Endothelial cell of umbilical vein (primary cell): ENCODE measurements at regions not wholly inside any gene's neighbourhood (a gene's known extent, or its start where the extent isn't known, plus 50 kb on each side); places are given as distances from the start of the nearest gene placed in this dataset.

Experiments
- BruUV-seq: library from RNA; stranded (reverse); fragments of 400-500 nt; replicated peaks from 2 replicates; lab custom pipeline; 2021; lab: Mats Ljungman, UMichigan
- CTCF ChIA-PET: fragments of 300-600, 350-600 bp; sonication (Branson Sonifier 250); formaldehyde crosslinking; loops from one replicate; lab custom pipeline; 2021; ENCODE audit warnings: antibody characterized with exemption, inconsistent platforms; lab: Charles Lee
- POLR2A ChIA-PET: fragments of 300-600, 350-600 bp; sonication (Branson Sonifier 250); formaldehyde crosslinking; loops from one replicate; lab custom pipeline; 2021; ENCODE audit warnings: antibody characterized with exemption, inconsistent platforms; lab: Charles Lee
- DNase-seq: peaks from one replicate; pipeline ENCODE4 v3.0.0-alpha.2; 2011; ENCODE audit warnings: low read depth, low spot score
- FAIRE-seq: peaks from 2 replicates; lab custom pipeline; 2011; peaks lifted over from hg19 to GRCh38; lab: Jason Lieb, UNC
- H2AFZ ChIP-seq: 2 replicates; pipeline ENCODE4 v1.6.0; 2012; ENCODE audit warnings: low read depth, low read length, control low read depth, inconsistent platforms
- H3K27ac ChIP-seq: 2 replicates; pipeline ENCODE4 v1.5.1; 2011; ENCODE audit warnings: low read depth, mild to moderate bottlenecking, control low read depth, low read length, moderate library complexity; ENCODE audit not compliant: insufficient read depth
- H3K27me3 ChIP-seq, 2 experiments: 2 replicates each; pipeline versions ENCODE4 v1.6.0 to v1.6.1; 2011; ENCODE audit warnings: low read length in 2 of 2, mixed read lengths in 1 of 2; ENCODE audit not compliant: control insufficient read depth in 2 of 2, insufficient read depth in 2 of 2
- H3K36me3 ChIP-seq, 2 experiments: 2 replicates in 1 of 2; 3 replicates in 1 of 2; pipeline ENCODE4 v1.5.1; 2011; ENCODE audit warnings: low read length in 2 of 2, mild to moderate bottlenecking in 1 of 2, moderate library complexity in 1 of 2; ENCODE audit not compliant: control insufficient read depth in 2 of 2, insufficient read depth in 2 of 2; ENCODE audit errors: extremely low read depth in 1 of 2
- H3K4me1 ChIP-seq: 3 replicates; pipeline ENCODE4 v1.5.1; 2011; ENCODE audit warnings: mild to moderate bottlenecking, low read length; ENCODE audit not compliant: control insufficient read depth, insufficient read depth; ENCODE audit errors: extremely low read depth
- H3K4me2 ChIP-seq: 2 replicates; pipeline ENCODE4 v1.6.1; 2011; ENCODE audit warnings: low read length, control low read depth, mixed read lengths; ENCODE audit not compliant: insufficient read depth
- H3K4me3 ChIP-seq, 3 experiments: fragments of 200-600 bp in 1 of 3; sonication (generic), shearing (Covaris generic) in 1 of 3; replicated peaks in 1 of 3; 2 replicates each; pipeline ENCODE4 v1.5.1; 2011 to 2016; ENCODE audit warnings: control low read depth in 3 of 3, low read length in 3 of 3, mild to moderate bottlenecking in 2 of 3, inconsistent platforms in 1 of 3, low read depth in 1 of 3, moderate library complexity in 1 of 3; ENCODE audit not compliant: insufficient read depth in 1 of 3
- H3K79me2 ChIP-seq: 2 replicates; pipeline ENCODE4 v1.6.0; 2012; ENCODE audit warnings: low read length, inconsistent platforms; ENCODE audit not compliant: control insufficient read depth, insufficient read depth
- H3K9ac ChIP-seq: replicated peaks from 2 replicates; pipeline ENCODE3; 2011; ENCODE audit warnings: low read length, control low read depth; ENCODE audit not compliant: insufficient read depth; ENCODE audit errors: extremely low read depth
- H3K9me1 ChIP-seq: replicated peaks from 3 replicates; pipeline ENCODE4 v1.6.0; 2011; ENCODE audit warnings: mild to moderate bottlenecking, low read length; ENCODE audit not compliant: control insufficient read depth, insufficient read depth; ENCODE audit errors: extremely low read depth
- H3K9me3 ChIP-seq: replicated peaks from 2 replicates; pipeline ENCODE4 v1.5.1; 2012; ENCODE audit warnings: low read length, inconsistent platforms; ENCODE audit not compliant: control insufficient read depth, insufficient read depth
- H4K20me1 ChIP-seq: replicated peaks from 2 replicates; pipeline ENCODE3; 2011; ENCODE audit warnings: mild to moderate bottlenecking, low read length; ENCODE audit not compliant: control insufficient read depth, insufficient read depth; ENCODE audit errors: extremely low read depth
- EZH2 ChIP-seq: IDR thresholded peaks from 2 replicates; pipeline ENCODE4 v1.6.1; 2012; ENCODE audit warnings: borderline replicate concordance, low read depth, mild to moderate bottlenecking, moderate library complexity, low read length, inconsistent platforms; ENCODE audit not compliant: severe bottlenecking
- FOS ChIP-seq: IDR thresholded peaks from 2 replicates; pipeline ENCODE4 v1.6.1; 2011; ENCODE audit warnings: mild to moderate bottlenecking, low read length, moderate library complexity, borderline replicate concordance; ENCODE audit not compliant: insufficient read depth
- GATA2 ChIP-seq: IDR thresholded peaks from 2 replicates; pipeline ENCODE4 v1.7.0; 2011; ENCODE audit warnings: low read depth, mild to moderate bottlenecking, moderate library complexity, mixed read lengths, low read length; ENCODE audit not compliant: insufficient read length, insufficient read depth
- JUN ChIP-seq: IDR thresholded peaks from 2 replicates; pipeline ENCODE4 v1.6.1; 2011; ENCODE audit warnings: borderline replicate concordance, low read depth; ENCODE audit not compliant: insufficient read length, insufficient read depth
- MYC ChIP-seq: IDR thresholded peaks from one replicate; pipeline ENCODE4 v1.6.1; 2011; ENCODE audit warnings: mild to moderate bottlenecking, low read depth, low read length
- POLR2A ChIP-seq: IDR thresholded peaks from 2 replicates; pipeline ENCODE4 v1.6.1; 2012; ENCODE audit warnings: low read depth, mild to moderate bottlenecking, control low read depth, low read length
- POLR2AphosphoS5 ChIP-seq: IDR thresholded peaks from 2 replicates; pipeline ENCODE4 v1.6.1; 2012; ENCODE audit warnings: low read depth, mild to moderate bottlenecking, control low read depth, low read length, moderate library complexity; ENCODE audit not compliant: insufficient read depth
- dilution Hi-C: fragments of 300-500 bp; cut with MboI; formaldehyde crosslinking; loops from one replicate; pipeline ENCODE4 v1.15.0; 2019; ENCODE audit warnings: low sequenced_read_pairs; ENCODE audit not compliant: extremely low pct_ligation_motif_present
- intact Hi-C: fragments of 100-400 bp; cut with micrococcal nuclease; formaldehyde crosslinking; loops from one replicate; pipeline ENCODE4 v1.10.0; 2022
- TF ChIP-seq, protein P1 (sequence below), 2 donors: IDR thresholded peaks; 1 replicate in 1 of 2; 2 replicates in 1 of 2; pipeline ENCODE4 v1.5.1; 2011; ENCODE audit warnings: low read length in 2 of 2, mild to moderate bottlenecking in 2 of 2, moderate library complexity in 2 of 2, control low read depth in 1 of 2, inconsistent platforms in 1 of 2, low read depth in 1 of 2; ENCODE audit not compliant: insufficient read depth in 1 of 2; ENCODE audit errors: extremely low read depth in 1 of 2
- TF ChIP-seq, protein P2 (sequence below): IDR thresholded peaks from 2 replicates; pipeline ENCODE4 v1.6.1; 2011; ENCODE audit not compliant: insufficient read depth, insufficient read length

DNA sequence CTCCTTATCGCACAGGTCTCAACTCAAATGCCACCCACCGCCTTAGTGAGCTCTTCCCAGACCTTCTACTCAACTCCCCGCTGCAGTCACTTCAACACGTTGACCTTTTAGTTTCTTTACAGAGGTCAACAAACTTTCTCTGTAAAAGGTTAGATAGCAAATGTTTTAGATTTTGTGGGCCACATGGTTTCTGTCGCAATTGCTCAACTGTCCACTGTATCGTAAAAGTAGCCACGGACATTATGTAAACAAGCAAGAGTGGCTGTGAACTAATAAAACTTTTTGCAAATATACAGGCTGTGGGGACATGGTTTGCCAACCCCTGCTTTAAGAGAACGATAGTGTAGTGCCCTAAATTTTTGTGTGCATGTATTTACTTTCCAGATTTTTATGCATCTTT, 247.6 kb upstream of the TSHZ2 start:
- peaks cover 2% of the 10 kb centered on the region for H3K9me3 ChIP-seq
- BruUV-seq: no TSS peak
- H3K36me3 ChIP-seq: no peaks in the 10 kb centered on the region
- no peak overlapping the region for H3K27ac ChIP-seq
- CTCF ChIA-PET: no interaction called here
- no peak for TF ChIP-seq EZH2
- no peak for TF ChIP-seq JUN
- TF ChIP-seq GATA2: no peak
- intact Hi-C loops: no loop called here
- H3K9me1 ChIP-seq: no peaks in the 10 kb centered on the region
- no peak overlapping the region for H3K4me2 ChIP-seq
- POLR2A ChIA-PET: no interaction called here
- DNase-seq (no peak), FAIRE-seq (no peak)
- H3K9ac ChIP-seq: no peak overlapping the region
- dilution Hi-C loops: no loop called here
- H3K79me2 ChIP-seq: no peaks in the 10 kb centered on the region
- no peaks in the 10 kb centered on the region for H3K4me1 ChIP-seq
- H3K4me3 ChIP-seq: no peak overlapping the region
- no peak overlapping the region for H2AFZ ChIP-seq
- no peaks in the 10 kb centered on the region for H4K20me1 ChIP-seq
- H3K27me3 ChIP-seq: no peaks in the 10 kb centered on the region

DNA sequence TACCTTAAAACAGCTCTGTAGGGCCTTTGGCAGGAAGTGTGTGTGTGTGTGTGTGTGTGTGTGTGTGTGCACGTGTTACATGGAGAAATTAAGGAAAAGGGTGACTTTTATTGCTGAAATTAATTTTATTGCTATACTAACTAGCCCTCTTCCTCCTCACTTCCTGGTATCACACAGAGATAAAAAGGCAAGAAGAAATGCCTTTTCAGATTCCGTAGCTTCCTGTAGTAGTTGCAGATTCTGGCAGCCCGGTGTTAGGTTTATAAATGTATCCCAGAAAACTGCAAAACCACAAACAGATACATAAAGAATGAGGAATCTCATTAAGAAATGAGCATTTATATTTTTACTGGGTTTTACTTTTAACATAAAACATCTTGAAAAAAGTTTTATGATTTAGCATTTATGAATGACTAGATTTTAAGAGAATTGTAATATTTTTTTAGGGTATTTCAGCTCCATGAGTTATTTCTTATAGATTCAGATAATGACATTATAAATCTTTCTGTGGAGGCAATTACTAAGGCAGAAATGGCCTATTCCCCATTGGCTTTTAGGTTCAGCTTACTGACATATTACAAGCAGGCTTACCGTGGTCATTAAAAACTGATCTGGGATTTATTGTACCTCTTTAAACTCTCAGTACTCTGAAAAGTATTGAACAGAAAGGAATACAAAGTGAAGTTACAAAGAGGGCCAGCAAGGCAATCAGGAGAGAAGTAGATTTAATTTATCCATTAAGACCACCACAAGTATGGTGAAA, 249.1 kb upstream of the TSHZ2 start:
- intact Hi-C loops (no loop called here), dilution Hi-C loops (no loop called here)
- BruUV-seq: no TSS peak
- Histone ChIP-seq H3K4me1 (no peaks in the 10 kb centered on the region), H3K79me2 (no peaks in the 10 kb centered on the region), H3K9ac (no peak overlapping the region), H3K27me3 (no peaks in the 10 kb centered on the region), H4K20me1 (no peaks in the 10 kb centered on the region), H3K36me3 (no peaks in the 10 kb centered on the region), H3K4me3 (no peak overlapping the region), H2AFZ (no peak overlapping the region), H3K9me1 (no peaks in the 10 kb centered on the region), H3K9me3 (peaks cover 2% of the 10 kb centered on the region), H3K4me2 (no peak overlapping the region), H3K27ac (no peak overlapping the region)
- DNase-seq (no peak), FAIRE-seq (no peak)
- TF ChIP-seq JUN (no peak), POLR2AphosphoS5 (no peak), MYC (no peak), FOS (no peak), POLR2A (no peak)
- TF ChIP-seq, protein P1, sequence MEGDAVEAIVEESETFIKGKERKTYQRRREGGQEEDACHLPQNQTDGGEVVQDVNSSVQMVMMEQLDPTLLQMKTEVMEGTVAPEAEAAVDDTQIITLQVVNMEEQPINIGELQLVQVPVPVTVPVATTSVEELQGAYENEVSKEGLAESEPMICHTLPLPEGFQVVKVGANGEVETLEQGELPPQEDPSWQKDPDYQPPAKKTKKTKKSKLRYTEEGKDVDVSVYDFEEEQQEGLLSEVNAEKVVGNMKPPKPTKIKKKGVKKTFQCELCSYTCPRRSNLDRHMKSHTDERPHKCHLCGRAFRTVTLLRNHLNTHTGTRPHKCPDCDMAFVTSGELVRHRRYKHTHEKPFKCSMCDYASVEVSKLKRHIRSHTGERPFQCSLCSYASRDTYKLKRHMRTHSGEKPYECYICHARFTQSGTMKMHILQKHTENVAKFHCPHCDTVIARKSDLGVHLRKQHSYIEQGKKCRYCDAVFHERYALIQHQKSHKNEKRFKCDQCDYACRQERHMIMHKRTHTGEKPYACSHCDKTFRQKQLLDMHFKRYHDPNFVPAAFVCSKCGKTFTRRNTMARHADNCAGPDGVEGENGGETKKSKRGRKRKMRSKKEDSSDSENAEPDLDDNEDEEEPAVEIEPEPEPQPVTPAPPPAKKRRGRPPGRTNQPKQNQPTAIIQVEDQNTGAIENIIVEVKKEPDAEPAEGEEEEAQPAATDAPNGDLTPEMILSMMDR (IDR thresholded peaks at IDR 0.05; ENCODE audit: extremely low read depth in 1 of 2, insufficient read depth in 1 of 2, low read depth in 1 of 2, low read length in 2 of 2): no peak
- TF ChIP-seq, protein P2, sequence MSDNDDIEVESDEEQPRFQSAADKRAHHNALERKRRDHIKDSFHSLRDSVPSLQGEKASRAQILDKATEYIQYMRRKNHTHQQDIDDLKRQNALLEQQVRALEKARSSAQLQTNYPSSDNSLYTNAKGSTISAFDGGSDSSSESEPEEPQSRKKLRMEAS: no peak
- POLR2A ChIA-PET: no interaction called here
- CTCF ChIA-PET: no interaction called here
